CD4-positive, alpha-beta T cell (primary cell): ENCODE measurements at regions not wholly inside any gene's neighbourhood (a gene's known extent, or its start where the extent isn't known, plus 50 kb on each side); places are given as distances from the start of the nearest gene placed in this dataset.

Experiments
- ATAC-seq: fragments of 200-7000 bp; cut with Tn5 transposase; one replicate; pipeline ENCODE4 v1.10.0; 2022; ENCODE audit warnings: mild to moderate bottlenecking; ENCODE audit not compliant: poor library complexity
- CTCF ChIA-PET: fragments of 350-600 bp; sonication (Branson Sonifier 250); formaldehyde crosslinking; loops from one replicate; lab custom pipeline; 2021; ENCODE audit warnings: antibody characterized with exemption, inconsistent platforms; lab: Charles Lee
- POLR2A ChIA-PET: fragments of 350-600 bp; sonication (Branson Sonifier 250); formaldehyde crosslinking; loops from one replicate; lab custom pipeline; 2021; ENCODE audit warnings: antibody characterized with exemption, inconsistent platforms; lab: Charles Lee
- DNase-seq, 14 experiments: peaks; one replicate each; pipeline ENCODE4 v3.0.0-alpha.2; 2013 to 2020; ENCODE audit warnings: mixed read lengths in 2 of 14
- H3K27ac ChIP-seq, 2 donors: one replicate each; pipeline versions ENCODE4 v1.5.1 to v1.7.0; 2013; ENCODE audit warnings: low read length in 2 of 2, low read depth in 1 of 2, mild to moderate bottlenecking in 1 of 2
- H3K27me3 ChIP-seq, 2 experiments: 1 replicate in 1 of 2; 2 replicates in 1 of 2; pipeline versions ENCODE4 v1.6.1 to v1.7.0; 2013; ENCODE audit warnings: low read length in 2 of 2, control low read depth in 1 of 2, mild to moderate bottlenecking in 1 of 2, moderate library complexity in 1 of 2; ENCODE audit not compliant: insufficient read depth in 2 of 2, control insufficient read depth in 1 of 2
- H3K36me3 ChIP-seq: one replicate; pipeline ENCODE4 v1.6.1; 2013; ENCODE audit warnings: low read length, control low read depth; ENCODE audit not compliant: insufficient read depth
- H3K4me1 ChIP-seq: one replicate; pipeline ENCODE4 v1.6.1; 2013; ENCODE audit warnings: low read length, control low read depth; ENCODE audit not compliant: insufficient read depth
- H3K4me3 ChIP-seq: one replicate; pipeline ENCODE4 v1.5.1; 2013; ENCODE audit warnings: mild to moderate bottlenecking, low read length, moderate library complexity
- H3K9me3 ChIP-seq, 2 experiments: 1 replicate in 1 of 2; 2 replicates in 1 of 2; pipeline versions ENCODE4 v1.6.1 to v1.7.0; 2013; ENCODE audit warnings: low read length in 2 of 2, mild to moderate bottlenecking in 2 of 2, control low read depth in 1 of 2, moderate library complexity in 1 of 2; ENCODE audit not compliant: control insufficient read depth in 1 of 2, insufficient read depth in 1 of 2
- H3K27ac Mint-ChIP-seq: one replicate; pipeline ENCODE4 v1.8.0; 2020; ENCODE audit warnings: mixed read lengths
- H3K27me3 Mint-ChIP-seq: one replicate; pipeline ENCODE4 v1.8.0; 2021; ENCODE audit warnings: mixed read lengths
- H3K36me3 Mint-ChIP-seq: one replicate; pipeline ENCODE4 v1.8.0; 2021; ENCODE audit warnings: low read depth, mixed read lengths
- H3K4me1 Mint-ChIP-seq: one replicate; pipeline ENCODE4 v1.8.0; 2021; ENCODE audit warnings: low read depth, mixed read lengths
- H3K4me3 Mint-ChIP-seq: one replicate; pipeline ENCODE4 v1.8.0; 2020; ENCODE audit warnings: mild to moderate bottlenecking, mixed read lengths
- H3K9me3 Mint-ChIP-seq: one replicate; pipeline ENCODE4 v1.8.0; 2020; ENCODE audit warnings: mixed read lengths
- CTCF ChIP-seq: fragments of 200-600 bp; IDR thresholded peaks from one replicate; pipeline ENCODE4 v1.8.0; 2022; ENCODE audit warnings: antibody characterized with exemption, mild to moderate bottlenecking
- intact Hi-C, 2 experiments: fragments of 100-400 bp; cut with DNase I in 1 of 2; cut with micrococcal nuclease in 1 of 2; formaldehyde crosslinking; loops; one replicate each; pipeline versions ENCODE4 v1.15.1 to v1.9.0; 2023 to 2025; cut with DNase I, micrococcal nuclease

- H3K36me3 ChIP-seq = no peaks in the 10 kb centered on the region
- no peak for ATAC-seq
- no peak overlapping the region for H3K27ac ChIP-seq
- TF ChIP-seq CTCF = no peak
- intact Hi-C loops = no loop called here
- no peak overlapping the region for H3K27ac Mint-ChIP-seq
- no peaks in the 10 kb centered on the region for H3K27me3 ChIP-seq
- ChIA-PET CTCF (no interaction called here), POLR2A (no interaction called here)
- no peaks in the 10 kb centered on the region for H3K4me1 ChIP-seq
- H3K36me3 Mint-ChIP-seq = no peaks in the 10 kb centered on the region
- no peak overlapping the region for H3K4me3 Mint-ChIP-seq
- peaks cover 7% of the 10 kb centered on the region for H3K9me3 Mint-ChIP-seq
- no peaks in the 10 kb centered on the region for H3K4me1 Mint-ChIP-seq
- no peak for DNase-seq
- no peak overlapping the region for H3K4me3 ChIP-seq
- peaks cover 0 to 6% of the 10 kb centered on the region in 2 experiments for H3K9me3 ChIP-seq
- no peaks in the 10 kb centered on the region for H3K27me3 Mint-ChIP-seq
These were observed 1029.7 kb downstream of the FAT4 start for GRCh38 chr4:126344472-126344871.

DNA sequence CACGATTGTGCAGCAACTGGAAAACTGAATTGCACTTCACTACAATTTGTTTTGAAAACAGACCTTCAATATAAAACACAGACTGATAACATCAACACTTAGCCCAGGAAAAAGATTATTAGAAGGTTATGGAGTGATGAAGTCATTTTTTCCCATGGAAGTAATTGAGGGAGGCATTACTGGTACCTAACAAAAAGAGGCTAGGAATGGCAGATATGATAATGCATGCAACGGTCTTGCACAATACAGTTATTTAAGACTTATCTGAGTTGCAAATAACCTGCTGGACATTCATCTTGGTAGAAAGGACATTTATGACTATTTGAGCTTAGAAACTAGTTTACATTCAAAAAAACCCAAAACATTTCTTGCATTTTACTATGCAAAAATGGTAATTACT is 1031.9 kb downstream of the FAT4 start:
- Mint-ChIP-seq H3K36me3 (no peaks in the 10 kb centered on the region), H3K27ac (no peak overlapping the region), H3K27me3 (no peaks in the 10 kb centered on the region), H3K4me3 (no peak overlapping the region), H3K4me1 (no peaks in the 10 kb centered on the region), H3K9me3 (peaks cover 8% of the 10 kb centered on the region)
- Histone ChIP-seq H3K27ac (no peak overlapping the region), H3K9me3 (peaks cover 0 to 6% of the 10 kb centered on the region in 2 experiments), H3K4me1 (no peaks in the 10 kb centered on the region), H3K27me3 (no peaks in the 10 kb centered on the region), H3K36me3 (no peaks in the 10 kb centered on the region), H3K4me3 (no peak overlapping the region)
- ChIA-PET POLR2A (no interaction called here), CTCF (no interaction called here)
- intact Hi-C loops = no loop called here
- no peak for ATAC-seq
- TF ChIP-seq CTCF = no peak
- no peak for DNase-seq

GRCh38 chr4:126354784-126355183 is 1040.0 kb downstream of the FAT4 start:
- no peak for ATAC-seq
- no peaks in the 10 kb centered on the region for H3K27me3 ChIP-seq
- H3K36me3 Mint-ChIP-seq = no peaks in the 10 kb centered on the region
- H3K9me3 Mint-ChIP-seq = peaks cover 7% of the 10 kb centered on the region
- intact Hi-C loops = no loop called here
- POLR2A ChIA-PET = no interaction called here
- no peaks in the 10 kb centered on the region for H3K36me3 ChIP-seq
- no peak overlapping the region for H3K27ac Mint-ChIP-seq
- no peak overlapping the region for H3K4me3 ChIP-seq
- H3K4me1 ChIP-seq = no peaks in the 10 kb centered on the region
- CTCF ChIA-PET = no interaction called here
- TF ChIP-seq CTCF = no peak
- DNase-seq = no peak
- no peaks in the 10 kb centered on the region for H3K4me1 Mint-ChIP-seq
- H3K4me3 Mint-ChIP-seq = no peak overlapping the region
- no peaks in the 10 kb centered on the region for H3K27me3 Mint-ChIP-seq
- no peak overlapping the region for H3K27ac ChIP-seq
- no peaks in the 10 kb centered on the region for H3K9me3 ChIP-seq
